ENCODE measurements at regions not wholly inside any gene's neighbourhood (a gene's known extent, or its start where the extent isn't known, plus 50 kb on each side); places are given as distances from the start of the nearest gene placed in this dataset.
A peak's percentile ranks its signal among the peaks of the same experiment; 100 is the strongest.
"Not testable (repeated sequence)": the region's sequence is repeated elsewhere in the genome, so short reads cannot be mapped to it uniquely, and the experiment has no call there.

- no peak for DNase-seq
These were observed 1072.1 kb downstream of the PLOD2 start for GRCh38 chr3:145088917-145089316.

- no peak for DNase-seq
These were observed 1071.6 kb downstream of the PLOD2 start for GRCh38 chr3:145089337-145089736.

- DNase-seq: peak; percentile 29
These were observed 1066.5 kb downstream of the PLOD2 start for GRCh38 chr3:145094355-145094941.

- not testable (repeated sequence) for DNase-seq
These were observed 1049.8 kb downstream of the PLOD2 start for GRCh38 chr3:145111141-145111540.

GRCh38 chr3:145116769-145117168 is 1044.2 kb downstream of the PLOD2 start:
- no peak for DNase-seq

- no peak for DNase-seq
These were observed 1042.7 kb downstream of the PLOD2 start for GRCh38 chr3:145118303-145118702.

GRCh38 chr3:145124900-145125678 is 1035.9 kb downstream of the PLOD2 start:
- DNase-seq: no peak

GRCh38 chr3:145133281-145133680 is 1027.7 kb downstream of the PLOD2 start:
- DNase-seq: no peak

GRCh38 chr3:145134738-145135137 is 1026.2 kb downstream of the PLOD2 start:
- no peak for DNase-seq

- DNase-seq: no peak
These were observed 1016.6 kb downstream of the PLOD2 start for GRCh38 chr3:145144361-145144760.

- no peak for DNase-seq
These were observed 1015.5 kb downstream of the PLOD2 start for GRCh38 chr3:145145461-145145860.

GRCh38 chr3:145159640-145160039 is 1001.3 kb downstream of the PLOD2 start:
- DNase-seq: no peak

GRCh38 chr3:145170121-145170520 is 990.9 kb downstream of the PLOD2 start:
- DNase-seq: no peak

- DNase-seq: no peak
These were observed 985.4 kb downstream of the PLOD2 start for GRCh38 chr3:145175626-145176025.

- DNase-seq: no peak
These were observed 984.1 kb downstream of the PLOD2 start for GRCh38 chr3:145176907-145177306.

- DNase-seq: no peak
These were observed 983.2 kb downstream of the PLOD2 start for GRCh38 chr3:145177828-145178227.

GRCh38 chr3:145182196-145182911 is 978.6 kb downstream of the PLOD2 start:
- DNase-seq: no peak

GRCh38 chr3:145183261-145183660 is 977.7 kb downstream of the PLOD2 start:
- DNase-seq: no peak

GRCh38 chr3:145188079-145188770 is 972.8 kb downstream of the PLOD2 start:
- DNase-seq: no peak

GRCh38 chr3:145190138-145190537 is 970.8 kb downstream of the PLOD2 start:
- DNase-seq: no peak

- no peak for DNase-seq
These were observed 970.2 kb downstream of the PLOD2 start for GRCh38 chr3:145190761-145191160.

- DNase-seq: no peak
These were observed 969.4 kb downstream of the PLOD2 start for GRCh38 chr3:145191543-145191942.

GRCh38 chr3:145197051-145197820 is 963.7 kb downstream of the PLOD2 start:
- DNase-seq: no peak

Measured in SIG-M5 (cell line).